MM.1S (cell line): ENCODE measurements at regions not wholly inside any gene's neighbourhood (a gene's known extent, or its start where the extent isn't known, plus 50 kb on each side); places are given as distances from the start of the nearest gene placed in this dataset.

Experiments used
- EZH2 ChIP-seq: fragments of 300-600 bp; sonication (generic); optimal IDR thresholded peaks from 2 replicates; pipeline ENCODE3; 2017; ENCODE audit warnings: low read depth, mild to moderate bottlenecking, antibody characterized with exemption, low read length, mixed read lengths
- EZH2phosphoT487 ChIP-seq: fragments of 300-600 bp; sonication (generic); IDR thresholded peaks from 2 replicates; pipeline ENCODE4 v1.6.1; 2018; ENCODE audit warnings: antibody characterized with exemption, low read length
- TF ChIP-seq, protein P1 (sequence below): fragments of 300-600 bp; sonication (generic); IDR thresholded peaks from 2 replicates; pipeline ENCODE4 v1.5.1; 2016; ENCODE audit warnings: antibody characterized with exemption, low read length, mixed read lengths

DNA sequence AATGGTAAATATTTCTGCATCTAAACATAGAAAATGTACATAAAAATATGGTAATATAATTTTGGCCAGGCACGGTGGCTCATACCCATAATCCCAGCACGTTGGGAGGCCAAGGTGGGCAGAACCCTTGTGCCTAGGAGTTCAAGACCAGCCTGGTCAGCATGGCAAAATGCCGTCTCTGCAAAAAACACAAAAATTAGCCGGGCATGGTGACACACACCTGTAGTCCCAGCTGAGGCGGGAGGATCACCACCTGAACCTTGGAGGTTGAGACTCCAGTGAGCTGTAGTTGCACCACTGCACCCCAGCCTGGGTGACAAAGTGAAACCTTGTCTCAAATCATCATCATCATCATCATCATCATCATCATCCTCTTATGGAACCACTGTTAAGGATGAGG, 230.6 kb upstream of the NCAM1 start:
- TF ChIP-seq, protein P1, sequence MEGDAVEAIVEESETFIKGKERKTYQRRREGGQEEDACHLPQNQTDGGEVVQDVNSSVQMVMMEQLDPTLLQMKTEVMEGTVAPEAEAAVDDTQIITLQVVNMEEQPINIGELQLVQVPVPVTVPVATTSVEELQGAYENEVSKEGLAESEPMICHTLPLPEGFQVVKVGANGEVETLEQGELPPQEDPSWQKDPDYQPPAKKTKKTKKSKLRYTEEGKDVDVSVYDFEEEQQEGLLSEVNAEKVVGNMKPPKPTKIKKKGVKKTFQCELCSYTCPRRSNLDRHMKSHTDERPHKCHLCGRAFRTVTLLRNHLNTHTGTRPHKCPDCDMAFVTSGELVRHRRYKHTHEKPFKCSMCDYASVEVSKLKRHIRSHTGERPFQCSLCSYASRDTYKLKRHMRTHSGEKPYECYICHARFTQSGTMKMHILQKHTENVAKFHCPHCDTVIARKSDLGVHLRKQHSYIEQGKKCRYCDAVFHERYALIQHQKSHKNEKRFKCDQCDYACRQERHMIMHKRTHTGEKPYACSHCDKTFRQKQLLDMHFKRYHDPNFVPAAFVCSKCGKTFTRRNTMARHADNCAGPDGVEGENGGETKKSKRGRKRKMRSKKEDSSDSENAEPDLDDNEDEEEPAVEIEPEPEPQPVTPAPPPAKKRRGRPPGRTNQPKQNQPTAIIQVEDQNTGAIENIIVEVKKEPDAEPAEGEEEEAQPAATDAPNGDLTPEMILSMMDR = no peak
- TF ChIP-seq EZH2 (no peak), EZH2phosphoT487 (no peak)
